H1 (cell line): ENCODE measurements at regions not wholly inside any gene's neighbourhood (a gene's known extent, or its start where the extent isn't known, plus 50 kb on each side); places are given as distances from the start of the nearest gene placed in this dataset.

Source experiments
- ATF3 ChIP-seq: IDR thresholded peaks from 2 replicates; pipeline ENCODE4 v1.6.1; 2011; ENCODE audit warnings: low read depth, mild to moderate bottlenecking, low read length; ENCODE audit not compliant: insufficient read depth
- CBX5 ChIP-seq: fragments of 300-800, 300-1000 bp; sonication (generic); IDR thresholded peaks from 2 replicates; pipeline ENCODE4 v1.7.1; 2016; ENCODE audit warnings: antibody characterized with exemption, low read length, low read depth
- CHD1 ChIP-seq: IDR thresholded peaks from 2 replicates; pipeline ENCODE4 v1.6.1; 2012; ENCODE audit warnings: low read depth, low read length, improper control_type of control experiment
- CTBP2 ChIP-seq: IDR thresholded peaks from 2 replicates; pipeline ENCODE4 v1.7.0; 2011; ENCODE audit warnings: borderline replicate concordance, mild to moderate bottlenecking, moderate library complexity, mixed read lengths, low read length; ENCODE audit not compliant: insufficient read depth, insufficient read length
- POLR2A ChIP-seq, 2 experiments: IDR thresholded peaks; 1 replicate in 1 of 2; 2 replicates in 1 of 2; pipeline ENCODE4 v1.6.1; 2011; ENCODE audit warnings: low read depth in 2 of 2, low read length in 2 of 2, mild to moderate bottlenecking in 2 of 2; ENCODE audit errors: control extremely low read depth in 1 of 2
- SIN3A ChIP-seq, 2 experiments: IDR thresholded peaks in 1 of 2; conservative IDR thresholded peaks in 1 of 2; 2 replicates each; pipeline ENCODE4 v1.6.1; 2011 to 2012; ENCODE audit warnings: low read length in 2 of 2, improper control_type of control experiment in 1 of 2, low read depth in 1 of 2, mild to moderate bottlenecking in 1 of 2
- ZNF274 ChIP-seq: IDR thresholded peaks from 2 replicates; pipeline ENCODE4 v1.7.0; 2012; ENCODE audit warnings: low read length, borderline replicate concordance; ENCODE audit errors: extremely low read depth

DNA sequence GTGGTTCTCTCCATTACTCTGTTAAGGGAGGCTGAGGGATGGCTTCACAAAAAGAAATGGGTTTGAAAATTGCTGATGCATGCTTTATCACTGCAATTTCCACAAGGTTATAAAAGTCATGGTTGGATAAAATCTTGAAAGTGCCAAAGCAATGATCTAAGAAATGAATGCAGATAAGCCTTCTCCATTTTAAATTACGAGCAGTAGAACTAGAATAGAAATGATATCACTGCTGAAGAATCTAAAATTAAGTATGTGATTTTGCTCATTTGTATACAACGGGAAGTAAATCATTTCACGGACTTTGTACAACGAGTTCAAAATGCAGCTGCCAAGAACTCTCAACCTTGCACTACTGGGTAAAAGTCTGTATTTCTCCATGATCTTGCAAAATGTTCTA lies 299.0 kb downstream of the PRELID2 start (continued):
- TF ChIP-seq ATF3, result no peak
- TF ChIP-seq ZNF274, result no peak
- no peak for TF ChIP-seq CHD1
- TF ChIP-seq SIN3A (conservative IDR thresholded peaks at IDR 0.05 in 1 of 2, IDR thresholded peaks at IDR 0.05 in 1 of 2; ENCODE audit: low read depth in 1 of 2, low read length in 2 of 2), result no peak
- TF ChIP-seq POLR2A (IDR thresholded peaks at IDR 0.05; ENCODE audit: control extremely low read depth in 1 of 2, low read depth in 2 of 2, low read length in 2 of 2), result no peak
- no peak for TF ChIP-seq CTBP2
- TF ChIP-seq CBX5, result no peak
